ENCODE measurements at regions not wholly inside any gene's neighbourhood (a gene's known extent, or its start where the extent isn't known, plus 50 kb on each side); places are given as distances from the start of the nearest gene placed in this dataset.
"Not testable (repeated sequence)": the region's sequence is repeated elsewhere in the genome, so short reads cannot be mapped to it uniquely, and the experiment has no call there.

- no peaks in the 10 kb centered on the region for H3K27me3 ChIP-seq (ENCODE audit: control insufficient read depth in 1 of 2, insufficient read depth in 2 of 2, low read length in 1 of 2)
- H3K36me3 ChIP-seq (ENCODE audit: control insufficient read depth in 1 of 2, insufficient read depth in 2 of 2, low read length in 1 of 2): no peaks in the 10 kb centered on the region
- ATAC-seq (ENCODE audit: low FRiP score) (no peak), DNase-seq (no peak)
- 87 to 97% methylated on average over 1 of the region's 1 CpG for WGBS, 2 donors
- intact Hi-C loops (cut with DNase I): no loop called here
- no peak overlapping the region for H3K27ac ChIP-seq (ENCODE audit: low read depth in 1 of 2, low read length in 2 of 2)
- H3K9me3 ChIP-seq (ENCODE audit: control insufficient read depth, low read length): peaks cover 1% of the 10 kb centered on the region
- peaks cover 0 to 4% of the 10 kb centered on the region in 2 donors for H3K4me1 ChIP-seq (ENCODE audit: control insufficient read depth in 1 of 2, insufficient read depth in 2 of 2, low read length in 2 of 2)
- H3K4me3 ChIP-seq (ENCODE audit: low read length in 2 of 2): no peak overlapping the region
Observed at GRCh38 chr1:209158851-209159250, 424.7 kb upstream of the CAMK1G start.

GRCh38 chr1:209160230-209160629, 423.3 kb upstream of the CAMK1G start:
- WGBS, 2 donors: 50 to 59% methylated on average over 2 of the region's 2 CpGs
- no peaks in the 10 kb centered on the region for H3K36me3 ChIP-seq (ENCODE audit: control insufficient read depth in 1 of 2, insufficient read depth in 2 of 2, low read length in 1 of 2)

GRCh38 chr1:209162651-209163050, 420.9 kb upstream of the CAMK1G start:
- ATAC-seq (ENCODE audit: low FRiP score): peak; percentile 62
- intact Hi-C loops (cut with DNase I): no loop called here

More at GRCh38 chr1:209160230-209160629, 423.3 kb upstream of the CAMK1G start:
- ATAC-seq (ENCODE audit: low FRiP score) (no peak), DNase-seq (no peak)
- peaks cover 0 to 4% of the 10 kb centered on the region in 2 donors for H3K4me1 ChIP-seq (ENCODE audit: control insufficient read depth in 1 of 2, insufficient read depth in 2 of 2, low read length in 2 of 2)
- intact Hi-C loops (cut with DNase I): no loop called here
- H3K4me3 ChIP-seq (ENCODE audit: low read length in 2 of 2): no peak overlapping the region
- H3K27me3 ChIP-seq (ENCODE audit: control insufficient read depth in 1 of 2, insufficient read depth in 2 of 2, low read length in 1 of 2): no peaks in the 10 kb centered on the region
- H3K27ac ChIP-seq (ENCODE audit: low read depth in 1 of 2, low read length in 2 of 2): no peak overlapping the region
- peaks cover 1% of the 10 kb centered on the region for H3K9me3 ChIP-seq (ENCODE audit: control insufficient read depth, low read length)

GRCh38 chr1:209168204-209168603, 415.3 kb upstream of the CAMK1G start:
- ATAC-seq (ENCODE audit: low FRiP score): no peak

More at GRCh38 chr1:209162651-209163050, 420.9 kb upstream of the CAMK1G start:
- Histone ChIP-seq H3K27me3 (ENCODE audit: control insufficient read depth in 1 of 2, insufficient read depth in 2 of 2, low read length in 1 of 2) (no peaks in the 10 kb centered on the region), H3K9me3 (ENCODE audit: control insufficient read depth, low read length) (no peaks in the 10 kb centered on the region), H3K4me3 (ENCODE audit: low read length in 2 of 2) (no peak overlapping the region), H3K4me1 (ENCODE audit: control insufficient read depth in 1 of 2, insufficient read depth in 2 of 2, low read length in 2 of 2) (peaks cover 0 to 4% of the 10 kb centered on the region in 2 donors), H3K27ac (ENCODE audit: low read depth in 1 of 2, low read length in 2 of 2) (no peak overlapping the region), H3K36me3 (ENCODE audit: control insufficient read depth in 1 of 2, insufficient read depth in 2 of 2, low read length in 1 of 2) (no peaks in the 10 kb centered on the region)
- WGBS, 2 donors: 3 to 4% methylated on average over 3 of the region's 3 CpGs
- no peak for DNase-seq

GRCh38 chr1:209171151-209171550, 412.4 kb upstream of the CAMK1G start:
- DNase-seq (no peak), ATAC-seq (ENCODE audit: low FRiP score) (no peak)
- intact Hi-C loops (cut with DNase I): no loop called here
- H3K27ac ChIP-seq (ENCODE audit: low read depth in 1 of 2, low read length in 2 of 2): no peak overlapping the region
- no peaks in the 10 kb centered on the region for H3K36me3 ChIP-seq (ENCODE audit: control insufficient read depth in 1 of 2, insufficient read depth in 2 of 2, low read length in 1 of 2)
- WGBS, 2 donors: 0 to 3% methylated on average over 1 of the region's 1 CpG
- no peaks in the 10 kb centered on the region for H3K27me3 ChIP-seq (ENCODE audit: control insufficient read depth in 1 of 2, insufficient read depth in 2 of 2, low read length in 1 of 2)
- no peak overlapping the region for H3K4me3 ChIP-seq (ENCODE audit: low read length in 2 of 2)
- H3K9me3 ChIP-seq (ENCODE audit: control insufficient read depth, low read length): no peaks in the 10 kb centered on the region
- peaks cover 0 to 3% of the 10 kb centered on the region in 2 donors for H3K4me1 ChIP-seq (ENCODE audit: control insufficient read depth in 1 of 2, insufficient read depth in 2 of 2, low read length in 2 of 2)

More at GRCh38 chr1:209168204-209168603, 415.3 kb upstream of the CAMK1G start:
- H3K4me1 ChIP-seq (ENCODE audit: control insufficient read depth in 1 of 2, insufficient read depth in 2 of 2, low read length in 2 of 2): peaks cover 0 to 3% of the 10 kb centered on the region in 2 donors
- no peak overlapping the region for H3K27ac ChIP-seq (ENCODE audit: low read depth in 1 of 2, low read length in 2 of 2)
- no peaks in the 10 kb centered on the region for H3K27me3 ChIP-seq (ENCODE audit: control insufficient read depth in 1 of 2, insufficient read depth in 2 of 2, low read length in 1 of 2)
- no peaks in the 10 kb centered on the region for H3K9me3 ChIP-seq (ENCODE audit: control insufficient read depth, low read length)
- intact Hi-C loops (cut with DNase I): no loop called here
- H3K36me3 ChIP-seq (ENCODE audit: control insufficient read depth in 1 of 2, insufficient read depth in 2 of 2, low read length in 1 of 2): no peaks in the 10 kb centered on the region
- DNase-seq: no peak
- H3K4me3 ChIP-seq (ENCODE audit: low read length in 2 of 2): no peak overlapping the region

- ATAC-seq (ENCODE audit: low FRiP score) (no peak), DNase-seq (no peak)
- Histone ChIP-seq H3K27me3 (ENCODE audit: control insufficient read depth in 1 of 2, insufficient read depth in 2 of 2, low read length in 1 of 2) (no peaks in the 10 kb centered on the region), H3K4me3 (ENCODE audit: low read length in 2 of 2) (no peak overlapping the region), H3K36me3 (ENCODE audit: control insufficient read depth in 1 of 2, insufficient read depth in 2 of 2, low read length in 1 of 2) (no peaks in the 10 kb centered on the region), H3K4me1 (ENCODE audit: control insufficient read depth in 1 of 2, insufficient read depth in 2 of 2, low read length in 2 of 2) (peaks cover 0 to 3% of the 10 kb centered on the region in 2 donors), H3K9me3 (ENCODE audit: control insufficient read depth, low read length) (no peaks in the 10 kb centered on the region), H3K27ac (ENCODE audit: low read depth in 1 of 2, low read length in 2 of 2) (no peak overlapping the region)
- intact Hi-C loops (cut with DNase I): no loop called here
- 92 to 98% methylated on average over 4 of the region's 4 CpGs for WGBS, 2 donors
Observed at GRCh38 chr1:209172286-209172685, 411.2 kb upstream of the CAMK1G start.

- H3K9me3 ChIP-seq (ENCODE audit: control insufficient read depth, low read length); H3K36me3 ChIP-seq (ENCODE audit: control insufficient read depth in 1 of 2, insufficient read depth in 2 of 2, low read length in 1 of 2); ATAC-seq (ENCODE audit: low FRiP score); H3K4me1 ChIP-seq (ENCODE audit: control insufficient read depth in 1 of 2, insufficient read depth in 2 of 2, low read length in 2 of 2); DNase-seq; intact Hi-C loops (cut with DNase I); H3K27ac ChIP-seq (ENCODE audit: low read depth in 1 of 2, low read length in 2 of 2); H3K4me3 ChIP-seq (ENCODE audit: low read length in 2 of 2); H3K27me3 ChIP-seq (ENCODE audit: control insufficient read depth in 1 of 2, insufficient read depth in 2 of 2, low read length in 1 of 2): not testable (repeated sequence)
- 95% methylated on average over 29 to 31 of the region's 31 CpGs for WGBS, 2 donors
Observed at GRCh38 chr1:209172792-209173542, 410.5 kb upstream of the CAMK1G start.

GRCh38 chr1:209173796-209174195, 409.7 kb upstream of the CAMK1G start:
- WGBS, 2 donors: 91 to 93% methylated on average over 2 of the region's 2 CpGs
- H3K27me3 ChIP-seq (ENCODE audit: control insufficient read depth in 1 of 2, insufficient read depth in 2 of 2, low read length in 1 of 2); H3K27ac ChIP-seq (ENCODE audit: low read depth in 1 of 2, low read length in 2 of 2); H3K4me3 ChIP-seq (ENCODE audit: low read length in 2 of 2); H3K4me1 ChIP-seq (ENCODE audit: control insufficient read depth in 1 of 2, insufficient read depth in 2 of 2, low read length in 2 of 2); H3K36me3 ChIP-seq (ENCODE audit: control insufficient read depth in 1 of 2, insufficient read depth in 2 of 2, low read length in 1 of 2); DNase-seq; H3K9me3 ChIP-seq (ENCODE audit: control insufficient read depth, low read length); intact Hi-C loops (cut with DNase I): not testable (repeated sequence)
- ATAC-seq (ENCODE audit: low FRiP score): peak; percentile 48

- ATAC-seq (ENCODE audit: low FRiP score) (no peak), DNase-seq (no peak)
- H3K4me3 ChIP-seq (ENCODE audit: low read length in 2 of 2): no peak overlapping the region
- H3K27me3 ChIP-seq (ENCODE audit: control insufficient read depth in 1 of 2, insufficient read depth in 2 of 2, low read length in 1 of 2): no peaks in the 10 kb centered on the region
- no peak overlapping the region for H3K27ac ChIP-seq (ENCODE audit: low read depth in 1 of 2, low read length in 2 of 2)
- intact Hi-C loops (cut with DNase I): no loop called here
- no peaks in the 10 kb centered on the region for H3K36me3 ChIP-seq (ENCODE audit: control insufficient read depth in 1 of 2, insufficient read depth in 2 of 2, low read length in 1 of 2)
- no peaks in the 10 kb centered on the region for H3K4me1 ChIP-seq (ENCODE audit: control insufficient read depth in 1 of 2, insufficient read depth in 2 of 2, low read length in 2 of 2)
- no peaks in the 10 kb centered on the region for H3K9me3 ChIP-seq (ENCODE audit: control insufficient read depth, low read length)
- WGBS, 2 donors: 92 to 96% methylated on average over 2 of the region's 2 CpGs
Observed at GRCh38 chr1:209176866-209177430, 406.6 kb upstream of the CAMK1G start.
